CD4-positive, CD25-positive, alpha-beta regulatory T cell (primary cell): ENCODE measurements at regions not wholly inside any gene's neighbourhood (a gene's known extent, or its start where the extent isn't known, plus 50 kb on each side); places are given as distances from the start of the nearest gene placed in this dataset.

Source experiments
- ATAC-seq, 2 donors: fragments of 150-1000 bp; cut with Tn5 transposase; one replicate each; pipeline ENCODE4 v1.10.0; 2021; ENCODE audit warnings: low read depth in 2 of 2, moderate number of reproducible peaks in 2 of 2, moderate library complexity in 1 of 2
- DNase-seq, 3 donors: peaks; one replicate each; pipeline versions ENCODE4 v3.0.0 to v3.0.0-alpha.2; 2012 to 2022; ENCODE audit warnings: mixed read lengths in 1 of 3
- H3K27ac ChIP-seq: one replicate; pipeline ENCODE4 v1.7.0; 2013; ENCODE audit warnings: mild to moderate bottlenecking, low read length; ENCODE audit not compliant: insufficient read depth, poor library complexity, severe bottlenecking
- H3K27me3 ChIP-seq: one replicate; pipeline ENCODE4 v1.7.0; 2013; ENCODE audit warnings: low read length; ENCODE audit not compliant: control insufficient read depth, insufficient read depth
- H3K36me3 ChIP-seq: one replicate; pipeline ENCODE4 v1.7.0; 2013; ENCODE audit warnings: mild to moderate bottlenecking, low read length, moderate library complexity; ENCODE audit not compliant: control insufficient read depth, insufficient read depth
- H3K4me1 ChIP-seq: 2 replicates; pipeline ENCODE4 v1.7.0; 2013; ENCODE audit warnings: mild to moderate bottlenecking, low read length; ENCODE audit not compliant: insufficient read depth, control insufficient read depth, poor library complexity, severe bottlenecking
- H3K4me3 ChIP-seq: one replicate; pipeline ENCODE4 v1.7.0; 2013; ENCODE audit warnings: low read depth, mild to moderate bottlenecking, low read length, moderate library complexity
- H3K9me3 ChIP-seq, 2 experiments: 1 replicate in 1 of 2; 2 replicates in 1 of 2; pipeline ENCODE4 v1.7.0; 2013; ENCODE audit warnings: low read length in 2 of 2, mild to moderate bottlenecking in 1 of 2, moderate library complexity in 1 of 2; ENCODE audit not compliant: control insufficient read depth in 2 of 2
- H3K27ac Mint-ChIP-seq, 3 donors: one replicate each; pipeline ENCODE4 v1.8.0; 2020 to 2022; ENCODE audit warnings: mild to moderate bottlenecking in 3 of 3, mixed read lengths in 3 of 3, moderate library complexity in 2 of 3
- H3K27me3 Mint-ChIP-seq: one replicate; pipeline ENCODE4 v1.8.0; 2022; ENCODE audit warnings: mild to moderate bottlenecking, mixed read lengths
- H3K36me3 Mint-ChIP-seq: one replicate; pipeline ENCODE4 v1.8.0; 2020; ENCODE audit warnings: mixed read lengths
- H3K4me1 Mint-ChIP-seq, 4 donors: one replicate each; pipeline ENCODE4 v1.8.0; 2020 to 2022; ENCODE audit warnings: mixed read lengths in 4 of 4, mild to moderate bottlenecking in 1 of 4
- H3K4me3 Mint-ChIP-seq, 4 donors: one replicate each; pipeline ENCODE4 v1.8.0; 2020 to 2022; ENCODE audit warnings: mild to moderate bottlenecking in 4 of 4, mixed read lengths in 4 of 4, moderate library complexity in 3 of 4
- H3K9me3 Mint-ChIP-seq, 7 donors: one replicate each; pipeline ENCODE4 v1.8.0; 2020 to 2022; ENCODE audit warnings: mixed read lengths in 7 of 7, mild to moderate bottlenecking in 3 of 7, moderate library complexity in 2 of 7

DNA sequence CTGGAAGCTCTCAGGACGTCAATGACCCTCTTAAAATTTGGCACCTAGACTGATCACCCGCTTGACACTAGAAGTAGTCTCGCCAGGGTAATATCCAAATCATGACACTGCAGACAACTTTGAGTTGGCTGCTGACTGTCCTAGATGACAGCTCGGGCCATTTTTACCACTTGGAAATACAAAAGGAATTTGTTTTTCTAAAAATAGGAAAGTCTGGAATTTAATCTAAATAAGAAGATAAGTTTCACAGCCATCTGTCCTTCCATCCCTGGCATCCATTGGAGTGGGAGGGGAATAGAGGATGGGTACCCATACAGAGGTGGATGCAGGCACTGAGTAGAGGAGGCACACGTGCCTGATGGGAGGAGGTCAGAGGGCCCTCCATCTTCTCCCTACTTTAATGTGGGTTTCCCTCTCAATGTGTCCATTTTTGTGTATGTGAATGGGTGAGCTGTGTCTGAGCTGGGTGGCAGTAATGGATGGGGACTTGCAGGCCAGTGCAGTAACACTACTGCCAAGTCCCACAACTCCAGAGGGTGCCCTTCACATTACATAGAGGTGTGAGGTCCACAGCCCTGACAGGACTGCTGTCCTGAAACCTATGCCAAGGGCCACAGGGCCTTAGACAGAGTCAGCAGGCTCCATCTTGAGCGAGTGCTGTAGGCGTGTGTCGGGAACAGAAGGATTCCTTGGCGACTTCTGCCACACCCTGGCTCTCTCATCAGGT, 104.8 kb upstream of the IPO9 start:
- Mint-ChIP-seq H3K4me3 (peak overlapping the region in 1 of 4 donors; percentile 49), H3K9me3 (no peaks in the 10 kb centered on the region), H3K27ac (no peak overlapping the region), H3K27me3 (peaks cover 6% of the 10 kb centered on the region), H3K36me3 (peaks cover 2% of the 10 kb centered on the region), H3K4me1 (no peaks in the 10 kb centered on the region)
- H3K9me3 ChIP-seq = no peaks in the 10 kb centered on the region
- no peak overlapping the region for H3K27ac ChIP-seq
- DNase-seq = no peak
- no peak overlapping the region for H3K4me3 ChIP-seq
- H3K36me3 ChIP-seq = no peaks in the 10 kb centered on the region
- ATAC-seq = no peak
- no peaks in the 10 kb centered on the region for H3K4me1 ChIP-seq
- H3K27me3 ChIP-seq = no peaks in the 10 kb centered on the region

DNA sequence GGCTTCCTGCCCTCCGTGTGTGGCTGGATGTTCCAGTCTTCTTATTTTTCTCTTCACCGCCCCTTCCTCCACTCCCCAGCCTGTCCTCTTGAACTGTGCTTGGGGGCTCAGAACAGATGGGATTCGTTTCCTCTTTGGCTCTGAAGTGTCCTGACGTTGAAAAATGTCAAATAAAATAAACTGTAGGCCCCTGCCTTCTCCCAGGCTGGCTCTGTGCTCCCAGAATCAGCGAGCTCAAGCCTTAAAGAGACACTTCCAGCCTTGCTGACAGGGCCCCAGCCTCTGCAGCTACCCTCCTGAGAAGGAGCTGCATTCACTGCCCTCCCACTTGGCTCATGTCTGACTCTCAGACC, 104.2 kb upstream of the IPO9 start:
- peak overlapping the region in 1 of 4 donors; percentile 49 for H3K4me3 Mint-ChIP-seq
- no peaks in the 10 kb centered on the region for H3K27me3 ChIP-seq
- H3K4me1 ChIP-seq = no peaks in the 10 kb centered on the region
- H3K9me3 Mint-ChIP-seq = no peaks in the 10 kb centered on the region
- H3K27ac Mint-ChIP-seq = no peak overlapping the region
- no peaks in the 10 kb centered on the region for H3K9me3 ChIP-seq
- H3K4me3 ChIP-seq = no peak overlapping the region
- ATAC-seq (no peak), DNase-seq (no peak)
- H3K27ac ChIP-seq = no peak overlapping the region
- no peaks in the 10 kb centered on the region for H3K36me3 ChIP-seq
- peaks cover 6% of the 10 kb centered on the region for H3K27me3 Mint-ChIP-seq
- H3K36me3 Mint-ChIP-seq = no peaks in the 10 kb centered on the region
- no peaks in the 10 kb centered on the region for H3K4me1 Mint-ChIP-seq

- no peaks in the 10 kb centered on the region for H3K36me3 ChIP-seq
- Mint-ChIP-seq H3K9me3 (no peaks in the 10 kb centered on the region), H3K27ac (no peak overlapping the region), H3K27me3 (peaks cover 6% of the 10 kb centered on the region), H3K4me1 (peaks cover 0 to 2% (median 0%) of the 10 kb centered on the region in 4 donors), H3K4me3 (no peak overlapping the region), H3K36me3 (no peaks in the 10 kb centered on the region)
- ATAC-seq (no peak), DNase-seq (no peak)
- no peak overlapping the region for H3K4me3 ChIP-seq
- no peaks in the 10 kb centered on the region for H3K4me1 ChIP-seq
- H3K9me3 ChIP-seq = no peaks in the 10 kb centered on the region
- H3K27me3 ChIP-seq = no peaks in the 10 kb centered on the region
- H3K27ac ChIP-seq = no peak overlapping the region
These were observed 102.3 kb upstream of the IPO9 start for GRCh38 chr1:201726700-201727099.

GRCh38 chr1:201728731-201729130, 100.2 kb upstream of the IPO9 start:
- ATAC-seq = no peak

DNA sequence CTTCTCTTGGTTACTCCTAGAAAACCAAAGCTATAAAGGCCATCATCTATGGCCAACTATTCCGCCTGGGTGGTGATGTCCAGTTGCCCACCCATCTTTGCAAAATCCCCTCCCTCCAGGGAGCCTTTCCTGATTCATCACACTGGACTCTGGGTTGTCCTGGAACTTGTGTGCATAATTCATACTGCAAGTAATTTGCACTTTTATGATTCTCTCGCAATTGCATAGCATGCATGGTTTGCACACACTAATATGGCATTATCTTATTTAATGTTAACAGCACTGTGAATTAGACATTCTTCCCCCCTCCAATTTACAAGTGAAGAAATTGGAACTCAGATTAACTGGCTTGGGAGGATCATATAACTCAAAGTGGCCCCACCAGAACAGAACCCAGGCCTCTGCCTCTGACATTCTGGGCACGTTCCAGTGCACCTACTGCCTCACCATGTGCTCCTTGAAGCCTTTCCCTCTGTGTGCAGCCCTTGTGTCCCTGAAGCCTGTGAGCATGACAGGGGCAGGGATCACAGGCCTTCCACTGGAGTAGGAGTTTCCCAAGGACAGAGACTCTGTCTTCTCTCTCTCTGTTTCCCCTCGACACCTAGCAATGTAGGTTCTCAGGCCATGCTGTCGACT, 98.9 kb upstream of the IPO9 start:
- no peak for DNase-seq
- peaks cover 6% of the 10 kb centered on the region for H3K36me3 Mint-ChIP-seq
- H3K27ac ChIP-seq = no peak overlapping the region
- H3K4me3 Mint-ChIP-seq = no peak overlapping the region
- H3K27me3 Mint-ChIP-seq = peaks cover 6% of the 10 kb centered on the region
- no peaks in the 10 kb centered on the region for H3K4me1 ChIP-seq
- no peak overlapping the region for H3K27ac Mint-ChIP-seq
- H3K9me3 ChIP-seq = no peaks in the 10 kb centered on the region
- H3K9me3 Mint-ChIP-seq = no peaks in the 10 kb centered on the region
- no peaks in the 10 kb centered on the region for H3K27me3 ChIP-seq
- peaks cover 0 to 2% (median 0%) of the 10 kb centered on the region in 4 donors for H3K4me1 Mint-ChIP-seq
- no peak for ATAC-seq
- H3K4me3 ChIP-seq = no peak overlapping the region
- H3K36me3 ChIP-seq = no peaks in the 10 kb centered on the region

More at GRCh38 chr1:201728731-201729130, 100.2 kb upstream of the IPO9 start:
- no peaks in the 10 kb centered on the region for H3K4me1 ChIP-seq
- H3K36me3 Mint-ChIP-seq = peaks cover 4% of the 10 kb centered on the region
- no peaks in the 10 kb centered on the region for H3K27me3 ChIP-seq
- no peak overlapping the region for H3K4me3 Mint-ChIP-seq
- no peak overlapping the region for H3K27ac Mint-ChIP-seq
- no peaks in the 10 kb centered on the region for H3K9me3 Mint-ChIP-seq
- peaks cover 6% of the 10 kb centered on the region for H3K27me3 Mint-ChIP-seq
- peaks cover 0 to 2% (median 0%) of the 10 kb centered on the region in 4 donors for H3K4me1 Mint-ChIP-seq
- H3K4me3 ChIP-seq = no peak overlapping the region
- H3K36me3 ChIP-seq = no peaks in the 10 kb centered on the region
- no peaks in the 10 kb centered on the region for H3K9me3 ChIP-seq
- no peak for DNase-seq
- H3K27ac ChIP-seq = no peak overlapping the region

DNA sequence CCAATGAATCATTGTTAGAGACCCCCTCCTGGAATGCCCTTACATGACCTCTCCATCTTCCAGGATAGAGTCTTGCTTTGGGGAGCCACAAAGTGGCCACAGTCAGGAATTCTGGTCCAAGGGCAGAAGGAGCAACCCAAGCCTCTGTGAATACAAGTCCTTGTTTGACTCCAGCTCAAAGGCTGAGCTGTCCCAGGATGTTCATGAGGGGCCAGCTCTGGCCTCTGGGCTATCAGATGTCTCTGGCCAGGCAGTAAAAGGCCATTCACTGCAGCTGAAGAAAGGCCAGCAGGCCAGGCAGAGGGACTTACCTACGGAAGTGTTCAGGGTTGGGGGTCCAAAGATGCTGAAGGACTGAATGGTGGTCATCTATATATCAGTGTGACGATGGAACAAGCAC, 98.3 kb upstream of the IPO9 start:
- Histone ChIP-seq H3K27ac (no peak overlapping the region), H3K27me3 (no peaks in the 10 kb centered on the region), H3K9me3 (no peaks in the 10 kb centered on the region), H3K36me3 (no peaks in the 10 kb centered on the region), H3K4me1 (no peaks in the 10 kb centered on the region), H3K4me3 (no peak overlapping the region)
- peaks cover 6% of the 10 kb centered on the region for H3K36me3 Mint-ChIP-seq
- H3K27me3 Mint-ChIP-seq = peaks cover 10% of the 10 kb centered on the region
- ATAC-seq (no peak), DNase-seq (no peak)
- no peak overlapping the region for H3K4me3 Mint-ChIP-seq
- no peak overlapping the region for H3K27ac Mint-ChIP-seq
- H3K9me3 Mint-ChIP-seq = no peaks in the 10 kb centered on the region
- H3K4me1 Mint-ChIP-seq = peaks cover 0 to 2% (median 0%) of the 10 kb centered on the region in 4 donors

DNA sequence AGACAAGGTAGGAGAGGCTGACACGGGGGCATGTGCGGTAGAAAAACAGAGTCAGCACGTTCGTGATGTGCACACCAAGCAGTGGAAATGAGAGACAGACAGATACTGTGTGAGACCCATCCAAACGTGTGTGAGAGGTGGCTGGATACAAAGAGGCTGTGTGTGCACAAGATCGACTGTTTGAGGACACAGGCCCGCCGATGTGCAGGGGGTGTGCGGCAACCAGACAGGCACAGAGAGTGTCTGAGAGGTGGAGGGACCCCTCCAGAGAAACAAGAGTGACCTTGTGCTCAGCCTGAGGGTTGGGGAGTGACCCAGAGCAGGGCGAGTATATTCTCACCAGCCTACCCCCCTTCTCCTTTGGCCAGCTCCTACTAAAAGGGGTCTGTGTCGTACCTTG, 97.8 kb upstream of the IPO9 start:
- Histone ChIP-seq H3K27ac (no peak overlapping the region), H3K4me1 (no peaks in the 10 kb centered on the region), H3K27me3 (no peaks in the 10 kb centered on the region), H3K36me3 (no peaks in the 10 kb centered on the region), H3K9me3 (no peaks in the 10 kb centered on the region), H3K4me3 (no peak overlapping the region)
- Mint-ChIP-seq H3K4me3 (no peak overlapping the region), H3K27me3 (peaks cover 12% of the 10 kb centered on the region), H3K4me1 (peaks cover 0 to 2% (median 0%) of the 10 kb centered on the region in 4 donors), H3K9me3 (no peaks in the 10 kb centered on the region), H3K36me3 (peaks cover 6% of the 10 kb centered on the region), H3K27ac (no peak overlapping the region)
- DNase-seq = no peak
- ATAC-seq = no peak

DNA sequence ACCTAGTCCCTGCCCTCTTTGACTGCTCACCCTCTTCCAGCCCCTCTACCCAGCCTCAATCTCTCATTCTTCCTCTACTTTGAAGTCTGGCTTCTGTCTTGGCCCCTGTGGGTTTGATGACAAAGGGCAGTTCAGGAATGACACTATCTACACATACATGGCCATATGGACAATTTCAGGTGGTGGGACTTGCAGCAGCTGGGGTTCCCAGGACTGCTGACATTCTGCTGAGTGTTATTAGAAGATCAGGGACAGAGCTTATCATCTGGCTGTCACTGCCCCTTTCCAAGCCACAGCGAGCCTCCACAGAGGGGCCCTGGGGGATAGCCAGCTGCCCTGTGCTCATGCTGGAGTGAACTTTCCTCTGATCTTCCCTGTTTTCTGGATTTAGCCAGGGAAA, 97.4 kb upstream of the IPO9 start:
- DNase-seq (no peak), ATAC-seq (no peak)
- no peak overlapping the region for H3K4me3 Mint-ChIP-seq
- Histone ChIP-seq H3K27ac (no peak overlapping the region), H3K4me1 (no peaks in the 10 kb centered on the region), H3K9me3 (no peaks in the 10 kb centered on the region), H3K36me3 (no peaks in the 10 kb centered on the region), H3K27me3 (no peaks in the 10 kb centered on the region), H3K4me3 (no peak overlapping the region)
- peaks cover 12% of the 10 kb centered on the region for H3K27me3 Mint-ChIP-seq
- H3K4me1 Mint-ChIP-seq = peaks cover 0 to 2% (median 0%) of the 10 kb centered on the region in 4 donors
- H3K27ac Mint-ChIP-seq = no peak overlapping the region
- peaks cover 6% of the 10 kb centered on the region for H3K36me3 Mint-ChIP-seq
- no peaks in the 10 kb centered on the region for H3K9me3 Mint-ChIP-seq
